RPMI7951 (cell line): ENCODE measurements at regions not wholly inside any gene's neighbourhood (a gene's known extent, or its start where the extent isn't known, plus 50 kb on each side); places are given as distances from the start of the nearest gene placed in this dataset.
"Not testable (repeated sequence)": the region's sequence is repeated elsewhere in the genome, so short reads cannot be mapped to it uniquely, and the experiment has no call there.

ENCODE experiments used
- DNase-seq: peaks from one replicate; pipeline ENCODE4 v3.0.0-alpha.2; 2012; ENCODE audit warnings: low read depth

DNA sequence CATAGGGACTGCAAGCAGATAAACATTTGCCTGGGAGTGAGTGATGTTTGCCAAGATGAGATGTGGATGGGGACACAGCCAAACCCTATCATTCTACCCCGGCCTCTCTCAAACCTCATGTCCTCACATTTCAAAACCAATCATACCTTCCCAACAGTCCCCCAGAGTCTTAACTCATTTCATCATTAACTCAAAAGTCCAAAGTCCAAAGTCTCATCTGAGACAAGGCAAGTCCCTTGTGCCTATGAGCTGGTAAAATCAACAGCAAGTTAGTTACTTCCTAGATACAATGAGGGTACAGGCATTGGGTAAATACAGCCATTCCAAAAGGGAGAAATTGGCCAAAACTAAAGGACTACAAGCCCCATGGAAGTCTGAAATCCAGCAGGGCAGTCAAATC, 822.9 kb upstream of the SPRY2 start:
- not testable (repeated sequence) for DNase-seq

DNA sequence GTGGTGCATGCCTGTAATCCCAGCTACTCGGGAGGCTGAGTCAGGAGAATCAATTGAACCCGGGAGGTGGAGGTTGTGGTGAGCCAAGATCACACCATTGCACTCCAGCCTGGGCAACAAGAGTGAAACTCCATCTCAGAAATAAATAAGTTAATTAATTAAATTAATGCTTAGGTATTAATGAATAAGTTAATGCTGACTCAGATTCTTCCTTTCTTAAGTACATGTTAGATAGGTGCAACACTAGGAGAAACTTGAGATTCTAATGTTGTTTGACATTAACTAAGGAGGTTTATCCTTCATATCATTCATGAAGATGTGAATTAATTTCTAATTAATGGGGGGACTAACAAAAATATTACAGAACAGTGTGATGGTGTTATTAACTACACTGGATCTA, 812.6 kb upstream of the SPRY2 start:
- no peak for DNase-seq

DNA sequence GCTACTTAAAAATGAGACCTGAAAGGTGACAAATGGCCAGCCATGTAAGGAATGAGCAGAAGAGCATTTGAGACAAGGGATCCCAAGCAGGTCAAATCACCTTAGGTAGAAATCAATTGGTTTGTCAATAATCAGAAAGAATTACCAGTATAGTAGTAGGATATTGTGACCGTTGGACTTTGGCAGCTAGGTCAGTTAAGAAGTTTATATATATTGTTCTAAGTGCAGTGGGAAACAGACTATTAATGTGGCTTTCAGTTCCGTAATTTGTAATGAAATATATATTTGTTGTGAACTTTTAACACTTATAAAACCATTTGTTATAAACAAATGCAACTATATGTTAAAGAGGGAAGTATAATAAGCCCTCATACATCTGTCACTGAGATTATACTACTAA, 807.9 kb upstream of the SPRY2 start:
- no peak for DNase-seq

DNA sequence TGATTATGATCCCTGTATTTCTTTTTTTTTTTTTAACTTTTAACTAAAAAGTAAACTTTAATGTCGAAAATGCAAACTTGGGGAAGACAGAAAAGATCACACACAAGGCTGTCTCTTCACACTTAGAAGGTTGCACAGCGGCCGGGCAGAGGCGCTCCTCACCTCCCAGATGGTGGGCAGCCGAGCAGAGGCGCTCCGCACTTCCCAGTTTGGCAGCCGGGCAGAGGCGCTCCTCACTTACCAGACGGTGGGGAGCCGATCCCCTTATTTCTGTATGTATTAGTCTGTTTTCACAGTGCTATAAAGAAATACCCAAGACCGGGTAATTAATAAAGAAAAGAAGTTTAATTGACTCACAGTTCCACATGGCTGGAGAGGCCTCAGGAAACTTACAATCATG, 805.6 kb upstream of the SPRY2 start:
- DNase-seq: not testable (repeated sequence)

DNA sequence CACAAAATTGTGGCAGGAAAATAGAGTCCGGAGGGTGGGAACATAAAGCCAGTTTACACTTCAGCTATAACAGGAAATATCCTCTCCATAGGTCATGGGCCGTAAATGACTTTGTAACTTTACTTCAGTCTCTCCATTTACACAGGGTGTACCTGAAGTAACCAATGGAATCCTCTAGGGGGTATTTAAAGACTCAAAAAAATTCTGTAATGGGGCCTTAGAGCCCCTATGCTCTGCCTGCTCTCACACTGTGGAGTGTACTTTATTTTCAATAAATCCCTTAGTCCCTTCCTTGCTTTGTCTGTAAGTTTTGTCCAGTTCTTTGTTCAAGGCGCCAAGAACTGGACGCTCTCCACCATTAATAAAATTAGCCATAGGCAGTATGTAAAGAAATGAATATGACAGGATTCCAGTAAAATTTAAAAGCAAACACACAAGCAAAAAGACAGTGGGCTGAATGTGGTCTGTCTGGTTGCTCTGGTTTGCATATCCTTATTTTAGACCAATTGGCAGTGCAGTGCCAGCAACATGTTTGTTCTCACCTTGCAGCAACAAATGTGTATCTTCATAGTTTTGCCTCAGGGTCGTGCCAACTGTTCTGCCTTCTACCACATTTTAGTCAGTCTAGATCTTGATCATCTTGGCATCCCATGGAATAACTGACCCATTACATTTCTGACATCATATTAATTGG, 801.5 kb upstream of the SPRY2 start:
- DNase-seq: no peak

DNA sequence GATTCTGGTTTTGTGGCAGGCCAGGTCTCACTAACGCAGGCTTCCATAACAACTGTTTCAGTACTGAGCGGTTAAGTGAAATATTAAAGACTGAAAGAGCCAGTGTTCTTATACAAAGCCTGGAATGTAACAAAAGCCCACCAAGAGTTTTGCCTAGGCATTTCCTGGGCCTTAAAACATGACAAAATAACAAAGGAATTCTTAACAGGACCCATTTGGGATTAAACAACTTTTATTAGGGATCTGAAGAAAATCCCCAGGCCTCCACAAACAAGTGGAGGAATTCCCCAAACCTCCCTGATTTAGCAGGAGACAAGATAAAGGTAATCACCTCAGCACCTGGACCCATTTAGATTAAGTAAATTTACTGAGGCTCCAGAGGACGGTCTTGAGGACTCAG, 799.7 kb upstream of the SPRY2 start:
- no peak for DNase-seq

DNA sequence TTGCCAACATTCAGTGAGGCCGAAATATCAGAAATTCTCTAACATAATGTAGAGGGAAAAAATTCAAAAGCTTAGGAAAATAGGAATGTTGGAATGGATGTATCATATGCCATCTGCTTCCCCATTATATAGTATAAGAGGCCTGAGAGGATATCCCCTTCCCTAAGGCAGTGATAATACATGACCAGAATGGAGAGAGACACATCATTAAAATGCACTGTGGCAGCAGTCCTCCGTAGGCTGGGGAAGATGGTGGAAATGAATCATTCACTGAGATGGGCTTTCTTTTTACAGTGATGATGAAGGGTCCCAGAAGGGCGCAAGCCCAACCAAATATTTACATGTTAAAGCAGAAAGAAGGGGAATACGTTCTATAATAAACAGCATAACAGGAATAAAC, 799.1 kb upstream of the SPRY2 start:
- no peak for DNase-seq

DNA sequence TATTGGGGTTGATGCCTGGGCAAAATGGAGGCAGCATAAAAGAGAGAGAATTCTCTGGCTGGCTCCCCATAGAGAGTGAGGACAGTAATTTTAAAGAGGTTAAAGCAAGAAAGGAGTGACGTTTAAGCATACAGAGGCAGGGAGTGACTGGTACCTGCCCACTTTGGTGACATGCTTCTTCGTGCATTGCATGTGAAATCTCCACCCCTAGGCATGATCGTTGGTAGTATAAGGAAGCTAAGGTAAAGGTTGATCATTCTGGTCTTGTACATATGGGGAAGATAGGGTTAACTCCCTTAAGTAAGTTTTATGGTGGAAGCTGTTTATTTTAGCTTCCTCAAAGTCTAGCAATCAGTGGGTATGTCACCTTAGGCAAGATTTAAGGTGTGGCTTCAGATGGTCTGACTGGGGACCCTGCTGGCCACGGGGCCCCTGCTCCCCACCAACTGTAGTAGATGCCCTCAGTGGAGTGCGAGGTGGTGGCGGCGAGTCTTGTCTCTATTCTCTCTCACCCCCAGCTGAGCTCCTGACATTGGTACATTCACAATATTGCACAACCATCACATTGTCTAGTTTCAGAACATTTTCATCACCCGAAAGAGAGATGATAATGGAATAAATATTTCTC, 797.5 kb upstream of the SPRY2 start:
- DNase-seq: no peak

DNA sequence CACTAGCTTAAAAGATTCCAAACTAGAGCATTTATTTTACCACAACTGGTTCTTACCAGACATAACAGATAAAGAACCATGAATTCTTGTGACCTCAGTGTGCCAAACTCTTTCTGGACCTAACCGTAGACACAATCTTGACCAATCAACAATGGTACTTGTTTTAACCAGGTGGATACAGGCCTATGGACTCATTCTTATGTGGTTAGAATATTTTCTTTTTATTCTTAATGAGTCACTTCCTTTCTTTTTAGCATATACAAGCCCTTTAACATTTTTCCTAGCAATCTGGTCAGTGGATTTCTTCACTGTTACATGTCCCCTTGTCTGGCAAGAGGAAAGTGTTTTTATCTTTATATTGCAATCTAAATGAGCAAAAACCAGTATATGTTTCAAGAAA, 792.1 kb upstream of the SPRY2 start:
- no peak for DNase-seq

DNA sequence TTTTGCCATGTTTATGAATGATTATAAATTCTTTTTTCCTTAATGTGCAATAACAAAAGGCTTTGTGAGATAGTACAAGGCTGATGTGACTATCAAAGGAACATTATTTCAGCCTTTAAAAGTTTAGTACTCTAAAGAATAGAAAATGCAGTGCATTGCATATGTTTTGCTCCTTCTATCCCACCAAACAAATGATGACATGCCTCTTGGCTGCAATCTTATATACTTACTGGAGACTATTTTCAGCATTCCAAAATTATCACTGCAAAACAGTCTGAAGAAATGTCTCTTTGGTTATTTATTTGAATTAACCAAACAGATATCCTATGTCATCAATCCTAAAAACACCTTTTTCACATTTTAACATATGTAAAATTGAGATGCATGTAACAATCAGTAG, 776.5 kb upstream of the SPRY2 start:
- DNase-seq: no peak

DNA sequence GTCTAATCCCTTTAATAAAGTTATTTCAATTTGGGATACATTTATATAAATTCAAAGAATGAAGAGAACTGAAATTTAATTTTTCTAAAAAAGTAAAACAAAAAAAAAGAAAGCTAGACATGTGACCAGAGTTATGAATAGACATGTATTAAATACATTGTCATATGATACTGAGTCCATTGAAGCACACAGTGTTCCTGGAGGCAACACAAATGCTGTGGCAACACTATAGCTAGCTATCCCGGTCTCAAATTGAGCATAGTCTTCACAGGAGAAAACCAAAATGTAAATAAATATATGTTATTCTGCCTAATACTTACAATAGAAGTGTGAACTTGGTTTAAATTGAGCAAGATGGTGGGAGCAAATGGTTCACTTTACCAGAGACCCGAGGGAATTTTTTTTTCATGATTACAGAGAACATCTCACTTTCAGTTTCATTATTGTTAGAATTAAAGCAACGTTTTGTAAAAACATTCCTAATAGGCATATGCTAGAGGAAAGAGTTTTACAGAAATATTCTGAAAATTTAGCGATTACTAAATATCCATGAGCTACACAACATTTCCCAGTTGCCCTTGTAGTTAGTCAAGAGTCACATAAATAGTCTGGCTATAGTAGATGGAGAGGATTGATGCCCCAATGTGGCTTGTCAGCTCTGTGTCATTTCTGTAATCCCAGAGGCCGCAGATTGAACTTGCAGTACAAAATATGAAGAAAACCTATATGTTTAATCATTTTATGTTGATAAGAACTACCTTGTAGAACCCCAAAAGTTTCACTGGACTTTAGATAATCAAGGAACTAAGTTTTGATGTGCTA, 775.7 kb upstream of the SPRY2 start:
- no peak for DNase-seq

DNA sequence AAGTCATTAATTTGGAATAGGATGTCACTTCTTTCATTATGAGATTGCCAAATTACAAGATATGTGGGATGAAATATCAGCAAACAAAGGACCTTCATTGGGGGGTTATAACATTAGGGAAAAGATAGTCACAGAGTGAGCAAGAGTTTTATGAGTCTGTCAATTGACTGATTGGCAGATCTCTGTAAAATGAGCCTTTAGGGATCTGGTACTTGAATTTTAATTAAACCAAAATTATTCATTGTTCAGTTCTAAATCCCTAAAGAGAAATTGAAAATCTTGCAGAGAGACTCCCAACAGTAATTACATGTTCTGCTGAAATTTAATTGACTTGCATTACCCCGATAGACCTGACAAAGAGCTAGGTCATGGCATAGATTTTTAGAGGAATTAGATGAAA, 768.1 kb upstream of the SPRY2 start:
- DNase-seq: no peak

DNA sequence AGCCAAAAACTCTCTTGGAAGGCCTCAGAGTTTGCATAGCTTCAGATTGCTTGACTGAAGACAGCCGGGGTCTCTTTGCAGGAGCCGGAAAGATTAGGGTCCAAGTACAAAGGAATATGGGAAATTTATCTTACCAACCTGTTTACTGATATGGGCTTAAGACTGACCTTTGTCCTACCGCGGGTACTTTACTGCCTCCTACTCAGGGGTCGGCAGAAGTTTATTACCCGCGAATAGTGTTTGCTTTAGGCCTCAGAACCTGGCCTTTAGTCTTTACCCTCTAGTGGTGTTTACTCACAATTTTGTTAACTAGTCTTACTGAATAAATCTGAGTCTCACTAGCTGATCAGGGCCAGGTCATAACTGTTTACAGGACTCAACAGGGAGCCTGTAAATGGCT, 765.4 kb upstream of the SPRY2 start:
- DNase-seq: no peak

DNA sequence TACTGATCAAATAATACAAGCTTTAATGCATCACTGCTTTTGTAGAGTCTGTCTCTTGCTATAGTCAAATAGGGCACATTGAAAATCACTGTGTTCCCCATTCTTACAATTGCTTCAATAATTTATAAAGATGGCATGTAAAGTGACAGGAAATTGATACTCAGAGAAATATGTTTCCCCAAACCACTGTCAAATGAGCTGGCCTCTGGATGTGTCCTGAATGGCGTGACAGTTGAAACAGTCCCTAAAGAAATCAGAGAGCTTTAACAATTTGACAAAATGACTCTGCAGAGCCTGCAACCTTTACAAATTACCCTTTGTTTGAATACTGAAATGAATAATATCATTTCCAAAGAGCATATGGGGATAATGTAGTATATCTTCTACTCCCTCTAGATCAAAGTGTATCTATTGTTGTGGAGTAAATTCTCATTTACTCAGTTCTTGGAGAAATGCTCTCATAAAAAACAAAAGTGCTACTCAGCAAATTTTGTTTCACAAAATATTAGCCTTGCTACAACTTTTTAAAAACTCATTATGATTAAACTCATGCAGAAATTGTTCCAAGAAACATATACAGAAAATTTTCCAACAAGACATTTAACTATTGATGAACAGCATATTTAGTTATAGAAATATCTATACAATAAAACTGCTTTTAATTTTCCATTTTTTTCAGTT, 763.2 kb upstream of the SPRY2 start:
- DNase-seq: no peak

DNA sequence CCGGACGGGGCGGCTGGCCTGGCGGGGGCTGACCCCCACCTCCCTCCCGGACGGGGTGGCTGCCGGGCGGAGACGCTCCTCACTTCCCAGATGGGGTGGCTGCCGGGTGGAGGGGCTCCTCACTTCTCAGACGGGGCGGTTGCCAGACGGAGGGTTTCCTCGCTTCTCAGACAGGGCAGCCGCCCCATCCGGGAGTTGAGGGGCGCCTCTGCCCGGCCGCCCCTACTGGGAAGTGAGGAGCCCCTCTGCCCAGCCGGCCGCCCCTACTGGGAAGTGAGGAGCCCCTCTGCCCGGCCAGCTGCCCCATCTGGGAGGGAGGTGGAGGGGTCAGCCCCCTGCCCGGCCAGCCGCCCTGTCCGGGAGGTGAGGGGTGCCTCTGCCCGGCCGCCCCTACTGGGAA, 761.1 kb upstream of the SPRY2 start:
- not testable (repeated sequence) for DNase-seq

DNA sequence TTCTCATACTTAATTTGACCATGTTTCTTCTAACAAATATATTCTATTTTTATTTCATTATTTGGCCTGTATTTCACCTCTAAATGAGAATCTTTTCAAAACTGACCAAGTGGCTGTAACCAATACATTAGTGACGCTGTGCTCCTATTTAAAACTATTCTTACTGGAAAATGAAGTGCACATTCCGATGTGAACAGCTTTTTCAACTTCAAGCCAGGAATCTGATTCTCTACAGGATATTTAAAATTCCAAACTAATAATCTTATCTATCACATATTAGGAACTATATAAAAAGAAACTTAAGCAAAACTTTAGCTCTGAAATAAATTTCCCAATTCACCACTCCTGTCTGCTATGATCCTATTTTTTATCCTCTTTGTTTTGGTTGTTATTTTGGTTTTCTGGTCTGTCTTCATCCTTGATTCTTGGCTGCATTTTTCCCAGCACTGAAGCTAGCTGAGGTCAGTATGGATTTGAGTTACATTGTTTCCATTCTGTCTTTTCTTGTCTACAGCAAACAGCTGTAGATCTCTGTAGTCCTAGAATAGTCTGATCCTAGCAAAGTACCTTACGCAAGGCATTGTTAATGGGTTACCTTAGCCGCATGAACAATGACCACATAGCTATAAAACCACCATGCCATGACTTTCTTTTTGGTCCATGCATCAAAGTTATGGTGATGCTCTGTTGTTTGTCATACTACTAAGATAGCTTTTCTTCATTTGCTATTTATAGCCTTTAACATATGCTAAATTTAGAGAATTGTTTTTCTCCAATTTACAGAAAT, 748.6 kb upstream of the SPRY2 start:
- no peak for DNase-seq

DNA sequence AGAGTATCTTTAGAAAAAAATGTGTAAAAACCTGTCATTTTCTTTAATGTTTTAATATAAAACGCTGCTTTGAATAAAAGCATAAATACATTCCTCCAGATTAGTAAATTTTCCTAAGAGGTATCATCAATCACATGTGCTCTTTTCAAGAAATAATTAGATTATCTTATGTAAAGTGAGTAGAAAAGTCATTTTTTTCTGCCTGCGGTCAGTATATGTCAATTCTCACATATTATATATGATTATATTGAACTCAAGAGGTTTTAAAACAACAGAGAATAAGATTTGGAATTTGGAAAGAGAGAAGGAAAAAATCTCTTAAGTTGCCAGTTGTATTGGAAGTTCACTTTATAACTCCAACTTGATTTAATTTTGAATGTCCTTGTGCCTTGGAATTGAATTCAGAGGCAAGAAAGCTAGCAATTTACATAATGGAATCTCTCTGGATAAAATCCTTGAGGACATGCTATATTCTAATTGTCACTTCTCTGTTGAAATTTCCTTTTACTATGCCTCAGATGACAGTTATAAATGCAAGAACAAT, 740.1 kb upstream of the SPRY2 start:
- DNase-seq: no peak

DNA sequence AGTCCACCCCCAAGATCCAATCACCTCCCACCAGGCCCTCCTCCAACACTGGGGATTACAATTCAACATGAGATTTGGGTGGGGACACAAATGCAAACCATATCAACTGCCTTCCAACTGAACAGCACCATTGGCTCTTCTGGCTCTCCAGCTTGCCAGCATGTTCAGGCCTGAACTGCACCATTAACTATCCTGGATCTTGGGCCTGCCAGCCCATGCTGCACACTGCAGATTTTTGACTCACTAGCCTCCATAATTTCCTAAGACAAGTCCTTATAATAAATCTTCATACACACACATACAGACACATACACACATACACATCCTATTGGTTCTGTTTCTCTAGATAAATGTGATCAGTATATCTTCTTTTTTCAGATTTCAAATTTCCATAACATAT, 737.1 kb upstream of the SPRY2 start:
- DNase-seq: no peak

DNA sequence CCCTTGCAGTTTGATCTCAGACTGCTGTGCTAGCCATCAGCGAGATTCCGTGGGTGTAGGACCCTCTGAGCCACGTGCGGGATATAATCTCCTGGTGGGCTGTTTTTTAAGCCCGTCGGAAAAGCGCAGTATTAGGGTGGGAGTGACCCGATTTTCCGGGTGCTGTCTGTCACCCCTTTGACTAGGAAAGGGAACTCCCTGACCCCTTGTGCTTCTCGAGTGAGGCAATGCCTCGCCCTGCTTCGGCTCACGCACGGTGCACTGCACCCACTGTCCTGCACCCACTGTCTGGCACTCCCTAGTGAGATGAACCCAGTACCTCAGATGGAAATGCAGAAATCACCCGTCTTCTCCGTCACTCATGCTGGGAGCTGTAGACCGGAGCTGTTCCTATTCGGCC, 728.9 kb upstream of the SPRY2 start:
- not testable (repeated sequence) for DNase-seq

DNA sequence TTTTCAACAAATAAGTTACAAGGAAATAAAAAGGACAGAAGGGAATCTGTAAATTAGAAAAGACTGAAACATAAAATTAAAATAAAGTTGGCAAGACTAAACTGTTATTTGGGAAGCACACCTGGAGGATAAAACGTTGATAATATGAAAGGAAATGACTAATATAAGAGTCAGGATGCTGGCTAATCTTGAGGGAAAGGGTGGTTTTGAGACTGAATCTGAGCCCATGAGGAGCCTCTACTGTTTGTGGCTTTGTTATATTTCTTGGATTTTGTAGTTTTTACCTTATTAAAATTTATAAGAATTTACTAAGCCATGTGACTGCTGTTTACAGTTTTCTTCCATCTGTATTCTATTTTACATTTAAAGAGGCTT, 718.0 kb upstream of the SPRY2 start:
- no peak for DNase-seq

DNA sequence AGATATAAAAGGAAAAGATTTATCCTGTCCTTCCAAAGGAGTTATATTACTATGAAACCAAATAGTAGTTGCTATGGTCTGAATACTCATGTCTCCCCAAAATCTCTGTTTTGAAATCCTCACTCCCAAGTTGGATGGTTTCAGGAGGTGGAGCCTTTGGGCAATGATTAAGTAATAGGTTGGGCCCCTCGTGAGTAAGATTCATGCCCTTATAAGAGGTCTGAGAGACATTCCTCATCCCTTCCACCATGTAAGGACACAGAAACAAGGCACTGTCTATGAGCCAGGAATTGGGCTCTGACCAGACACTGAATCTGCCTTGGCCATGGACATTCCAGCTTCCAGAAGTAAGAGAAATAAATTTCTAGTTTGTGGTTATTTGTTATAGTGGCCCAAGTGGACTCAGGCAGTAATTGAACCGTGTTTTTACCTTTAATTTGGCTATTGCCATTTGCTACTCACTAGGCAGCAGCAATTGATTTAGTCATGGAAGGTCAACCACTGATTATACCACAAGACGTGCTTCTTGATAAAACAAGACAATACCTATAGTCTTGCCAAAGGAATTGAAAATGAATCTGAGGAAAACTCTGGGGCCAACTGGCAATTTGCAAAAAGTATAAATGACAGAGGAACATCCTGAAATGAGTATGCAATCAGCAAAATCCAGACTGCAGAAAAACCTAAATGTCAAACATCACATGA, 717.4 kb upstream of the SPRY2 start:
- DNase-seq: no peak
